NCI-H187 (cell line): ENCODE measurements at regions not wholly inside any gene's neighbourhood (a gene's known extent, or its start where the extent isn't known, plus 50 kb on each side); places are given as distances from the start of the nearest gene placed in this dataset.

Source experiments
- DNase-seq, 2 experiments: peaks; one replicate each; lab custom pipeline; 2025; lab: John Stamatoyannopoulos, UW

DNA sequence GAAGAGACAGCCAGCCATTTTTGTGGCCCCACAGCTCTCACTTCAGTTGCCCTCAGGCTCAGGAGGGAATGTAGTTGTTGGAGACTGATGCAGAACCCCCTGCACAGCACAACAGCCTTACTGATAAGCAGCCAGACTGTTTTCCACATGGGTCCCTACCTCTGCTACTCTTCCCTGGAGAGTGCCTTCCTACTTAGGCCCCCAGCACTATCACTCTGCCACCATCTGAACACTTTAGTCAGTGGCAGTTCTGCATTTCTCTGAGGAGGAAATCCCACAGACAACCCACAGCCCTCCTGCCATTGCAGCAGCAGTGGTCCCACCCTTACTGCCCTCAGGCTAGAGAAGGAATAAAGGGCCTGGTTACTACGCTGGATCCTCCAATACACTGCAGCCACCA lies 61.8 kb upstream of the PTPRD start:
- DNase-seq: no peak

DNA sequence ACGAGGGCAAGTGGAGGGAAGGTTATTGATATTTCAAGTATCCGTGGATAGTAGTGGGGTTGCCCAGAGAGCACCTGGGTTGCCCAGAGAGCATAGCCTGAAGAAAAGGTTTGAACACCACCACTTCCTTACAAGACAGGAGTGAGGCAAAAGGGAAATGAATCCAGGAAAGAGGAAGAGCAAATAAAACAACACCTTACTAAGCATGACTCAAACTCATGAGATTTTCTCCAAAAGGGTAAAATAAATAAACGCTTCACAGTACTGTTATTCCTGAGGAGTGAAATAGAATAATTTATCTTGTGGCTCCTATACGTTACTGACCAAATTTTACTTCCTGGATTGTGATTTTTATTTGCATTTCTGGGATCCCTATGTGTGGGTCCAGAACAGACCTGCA lies 65.2 kb upstream of the PTPRD start:
- DNase-seq: no peak

DNA sequence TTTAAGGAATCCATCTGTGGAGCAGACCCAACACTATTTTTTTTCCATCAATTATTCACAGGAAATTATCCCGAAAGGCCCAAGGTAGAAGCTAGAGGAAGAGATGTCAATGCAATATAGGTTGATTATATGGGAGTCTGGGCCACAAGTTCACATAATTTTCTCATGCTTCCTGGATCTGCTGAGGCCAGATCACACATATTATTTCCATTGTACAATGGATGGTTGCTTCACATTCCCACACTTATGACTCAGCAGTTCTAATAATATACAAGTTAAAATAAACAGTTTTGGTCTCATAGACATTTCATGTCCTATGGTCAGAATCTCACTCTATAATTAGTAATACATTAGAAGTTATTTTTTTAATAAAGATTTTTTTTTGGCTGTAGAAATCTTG lies 66.0 kb upstream of the PTPRD start:
- DNase-seq: no peak

GRCh38 chr9:10686943-10687342 lies 74.1 kb upstream of the PTPRD start:
- no peak for DNase-seq

DNA sequence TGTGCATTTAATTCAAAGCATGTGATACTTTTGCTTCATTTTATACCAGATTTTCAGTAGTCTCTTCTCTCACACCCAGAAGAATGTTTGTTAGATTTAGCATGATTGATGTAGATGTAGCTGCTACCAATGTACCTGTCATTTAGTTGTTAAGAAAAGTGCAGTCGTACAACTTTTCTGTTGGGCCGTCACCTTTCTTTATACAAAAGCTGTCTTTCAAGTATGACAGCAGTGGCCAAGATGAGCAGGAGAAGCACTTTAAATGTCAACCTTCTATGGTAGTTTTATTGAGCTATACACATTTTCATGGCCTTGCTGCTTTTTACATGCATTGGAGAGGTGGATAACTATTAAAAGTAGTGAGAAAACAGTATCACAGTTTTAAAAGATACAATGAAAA lies 77.7 kb upstream of the PTPRD start:
- no peak for DNase-seq

- DNase-seq: no peak
Observed at GRCh38 chr9:10697044-10697443, 84.2 kb upstream of the PTPRD start.

DNA sequence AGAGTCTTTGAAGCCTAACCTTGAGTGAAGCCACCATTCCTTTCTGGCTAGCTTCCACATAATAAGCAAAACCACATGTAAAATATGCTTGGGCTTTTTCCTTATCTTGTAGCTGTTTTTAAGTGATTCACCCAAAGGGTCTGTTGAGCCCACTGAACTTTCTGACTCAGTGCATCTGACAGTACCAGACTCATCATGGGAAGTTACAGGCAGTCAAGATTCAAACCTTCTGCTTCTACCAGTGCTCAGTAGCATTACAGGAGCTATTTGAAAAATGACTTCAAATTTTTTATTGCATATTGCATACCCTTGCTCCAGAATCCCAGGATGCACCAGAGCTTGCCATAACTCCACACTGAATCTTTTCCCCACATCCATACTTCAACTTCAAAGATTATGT lies 87.5 kb upstream of the PTPRD start:
- DNase-seq: no peak

DNA sequence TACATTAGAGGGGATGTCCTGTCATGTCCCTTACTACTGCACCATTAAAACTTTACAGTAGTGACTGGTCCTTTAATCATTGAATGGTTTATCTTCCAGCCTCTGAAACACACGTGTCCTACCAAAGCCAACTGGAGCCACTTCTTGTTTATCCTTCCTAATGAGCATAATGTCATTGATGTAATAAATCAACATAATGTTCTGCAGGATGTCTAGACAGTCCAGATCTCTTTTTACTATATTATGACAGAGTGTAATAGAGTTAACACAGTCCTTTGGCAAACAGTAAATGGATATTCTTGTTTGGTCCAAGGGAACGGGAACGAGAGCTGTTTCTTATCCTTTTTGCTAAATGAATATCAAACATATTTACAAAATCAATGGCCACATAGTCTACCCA lies 88.1 kb upstream of the PTPRD start:
- DNase-seq: no peak

GRCh38 chr9:10701906-10702305 lies 89.1 kb upstream of the PTPRD start:
- DNase-seq: no peak

DNA sequence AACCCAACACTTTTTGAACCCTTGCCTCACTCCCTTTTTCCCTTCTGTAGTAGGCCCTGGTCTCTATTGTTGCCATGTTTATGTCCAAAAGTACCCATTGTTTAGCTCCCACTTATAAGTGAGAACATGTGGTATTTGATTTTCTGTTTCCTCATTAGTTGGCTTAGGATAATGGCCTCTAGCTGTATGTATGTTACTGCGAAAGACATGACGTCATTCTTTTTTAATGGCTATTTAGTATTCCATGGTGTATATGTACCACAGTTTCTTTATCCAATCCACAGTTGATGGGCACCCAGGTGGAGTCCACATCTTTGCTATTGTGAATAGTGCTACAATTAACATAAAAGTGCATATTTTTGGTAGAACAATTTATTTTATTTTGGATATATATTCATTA lies 90.3 kb upstream of the PTPRD start:
- DNase-seq: no peak

DNA sequence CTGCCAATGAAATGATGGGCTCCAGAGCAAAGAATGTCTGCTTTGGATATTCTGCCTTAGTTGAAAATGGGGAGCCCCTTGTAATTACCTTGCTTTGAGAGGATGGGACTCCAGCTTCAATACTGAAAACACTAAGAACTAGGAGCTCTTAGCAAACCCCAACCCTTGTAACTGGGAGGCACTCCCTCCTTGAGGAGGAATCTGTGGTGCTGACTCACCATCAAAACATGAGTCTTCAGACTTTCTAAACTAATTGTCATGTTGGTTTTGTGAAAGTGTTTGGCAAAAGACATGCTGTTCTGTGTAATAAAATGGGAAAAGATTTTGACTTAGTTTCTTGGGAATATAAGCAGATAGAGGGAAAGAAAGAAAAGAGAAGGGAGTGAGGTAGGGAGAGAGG lies 91.9 kb upstream of the PTPRD start:
- DNase-seq: no peak

GRCh38 chr9:10705383-10705782 lies 92.6 kb upstream of the PTPRD start:
- DNase-seq: no peak

DNA sequence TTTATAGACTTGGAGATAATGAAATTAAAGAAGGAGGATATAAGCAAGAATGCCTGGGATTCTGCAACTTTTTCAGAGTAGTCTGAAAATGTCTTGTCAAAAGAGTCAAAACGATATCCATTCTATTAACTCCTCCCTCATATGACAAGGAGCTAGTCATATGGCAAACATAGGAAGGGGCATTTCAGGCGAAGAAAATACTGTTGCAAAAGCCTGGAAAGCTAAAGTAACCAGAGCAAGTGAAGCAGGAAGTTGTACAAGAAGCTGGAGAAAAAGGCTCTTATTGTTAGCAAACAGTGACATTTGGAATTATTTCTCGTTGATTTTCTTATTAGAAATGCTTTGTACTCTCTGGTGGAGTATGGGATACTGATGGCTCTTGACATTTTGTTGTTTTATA lies 94.0 kb upstream of the PTPRD start:
- DNase-seq: no peak

- DNase-seq: no peak
Observed at GRCh38 chr9:10721301-10721700, 108.5 kb upstream of the PTPRD start.

DNA sequence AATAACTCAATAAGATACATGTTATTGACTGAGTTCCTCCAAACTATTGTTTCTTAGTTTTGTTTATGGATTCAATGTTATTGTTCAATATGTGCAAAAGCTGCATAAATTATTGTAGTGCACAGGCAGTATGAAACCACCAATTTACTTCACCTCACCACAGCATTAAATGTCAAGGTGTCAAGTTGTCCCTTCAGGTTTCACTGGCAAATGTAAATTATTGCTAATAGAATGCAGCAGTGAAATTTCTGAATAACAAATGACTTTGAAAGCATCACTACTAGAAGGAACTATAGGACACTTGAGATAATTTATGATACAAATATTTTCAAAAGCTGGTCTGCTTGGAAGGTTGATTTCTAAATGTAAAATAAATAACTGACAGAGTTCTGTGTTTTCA lies 116.4 kb upstream of the PTPRD start:
- no peak for DNase-seq

- DNase-seq: no peak
Observed at GRCh38 chr9:10744669-10745068, 131.9 kb upstream of the PTPRD start.

GRCh38 chr9:10753474-10753873 lies 140.7 kb upstream of the PTPRD start:
- no peak for DNase-seq

GRCh38 chr9:10764481-10764880 lies 151.7 kb upstream of the PTPRD start:
- no peak for DNase-seq

DNA sequence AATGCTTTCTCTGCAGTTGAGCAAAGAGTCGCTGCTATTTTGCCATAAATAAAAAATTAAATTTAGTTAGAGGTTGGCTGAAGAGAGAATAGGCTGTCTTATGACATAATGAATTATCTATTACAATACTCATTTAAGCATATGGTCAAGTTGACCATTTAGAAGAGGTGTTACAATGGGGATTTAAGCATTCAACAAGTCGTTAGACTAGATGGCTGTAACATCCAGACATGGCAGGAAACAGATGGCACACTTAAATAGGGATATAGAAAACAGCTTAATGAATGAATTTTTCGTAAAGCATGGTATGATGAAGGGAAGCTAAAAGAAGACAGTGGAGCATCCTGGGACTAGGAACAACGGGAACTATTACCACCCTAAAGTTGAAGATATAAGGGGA lies 160.3 kb upstream of the PTPRD start:
- DNase-seq: no peak

DNA sequence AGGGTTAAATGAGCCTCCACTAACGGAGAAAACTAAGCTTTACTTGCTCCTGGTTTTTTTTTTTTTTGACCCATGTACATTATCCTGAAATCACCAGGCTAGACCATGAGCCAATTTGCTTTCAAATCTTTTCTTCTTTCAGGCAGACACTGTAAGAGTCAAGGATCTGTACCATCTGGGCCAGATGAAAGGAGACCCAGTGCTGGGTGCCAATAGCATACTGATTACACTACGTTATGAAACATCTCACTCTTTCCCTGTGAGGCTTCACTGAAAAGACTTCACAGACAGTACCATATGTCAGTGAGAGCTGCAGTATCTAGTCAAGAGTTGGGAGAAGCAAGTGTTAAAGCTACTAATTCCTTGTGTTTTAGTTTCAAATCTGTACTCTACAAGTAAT lies 161.2 kb upstream of the PTPRD start:
- no peak for DNase-seq

DNA sequence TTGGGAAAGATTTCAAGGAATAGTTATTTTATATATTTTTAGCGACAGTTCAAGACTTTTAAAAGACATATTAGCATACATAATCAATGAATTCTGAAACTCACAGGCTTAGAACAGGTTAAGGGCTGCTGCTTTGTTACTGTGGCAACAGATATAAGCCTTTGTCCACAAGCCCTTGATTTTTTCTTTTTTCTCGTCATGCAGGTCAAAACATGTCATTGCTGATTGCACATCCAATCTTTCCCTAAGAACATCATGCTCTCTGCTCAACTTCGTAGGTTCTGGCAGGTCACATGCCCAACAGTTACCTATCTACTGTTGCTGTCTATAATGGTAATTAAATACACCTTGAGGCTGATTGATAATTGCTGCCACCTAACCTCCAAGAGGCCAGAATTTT lies 172.5 kb upstream of the PTPRD start:
- DNase-seq: no peak

- DNase-seq: no peak
Observed at GRCh38 chr9:10793306-10793705, 180.5 kb upstream of the PTPRD start.

DNA sequence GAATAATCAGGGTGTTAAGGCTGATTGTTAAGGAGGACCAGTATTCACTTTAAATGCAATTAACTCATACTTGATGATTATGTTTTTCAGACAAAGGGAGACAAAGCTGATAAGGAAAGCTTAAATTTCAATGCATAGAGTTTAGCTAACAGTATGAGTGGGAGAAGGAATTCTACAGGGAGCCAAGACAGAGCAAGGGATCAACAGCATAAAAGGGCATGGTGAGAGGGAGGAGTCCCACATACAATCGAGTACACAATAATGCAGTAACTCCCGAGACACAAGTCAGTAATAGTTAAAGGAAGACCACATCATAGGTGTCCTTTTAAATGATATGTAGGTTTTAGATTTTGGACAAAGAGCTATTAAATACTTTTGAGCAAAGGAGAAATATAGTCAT lies 191.7 kb upstream of the PTPRD start:
- no peak for DNase-seq

DNA sequence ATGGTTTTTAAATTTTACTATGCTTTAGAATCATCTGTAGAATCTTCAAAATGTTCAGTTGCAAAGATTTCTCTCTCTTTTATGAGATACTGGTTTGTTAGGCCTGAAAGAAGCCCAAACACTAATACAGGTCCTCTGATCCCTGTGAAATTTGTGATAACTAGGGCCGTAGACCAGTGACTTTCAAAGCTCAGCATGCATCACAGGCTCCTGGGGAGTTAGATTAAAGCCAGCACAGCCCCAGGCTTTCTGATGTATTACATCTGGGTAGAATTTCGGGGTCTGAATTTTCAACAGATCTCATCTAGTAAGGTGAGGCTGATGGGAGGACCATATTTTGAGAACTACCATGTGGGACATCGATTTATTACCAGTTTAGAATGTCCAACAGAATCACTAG lies 194.1 kb upstream of the PTPRD start:
- no peak for DNase-seq

DNA sequence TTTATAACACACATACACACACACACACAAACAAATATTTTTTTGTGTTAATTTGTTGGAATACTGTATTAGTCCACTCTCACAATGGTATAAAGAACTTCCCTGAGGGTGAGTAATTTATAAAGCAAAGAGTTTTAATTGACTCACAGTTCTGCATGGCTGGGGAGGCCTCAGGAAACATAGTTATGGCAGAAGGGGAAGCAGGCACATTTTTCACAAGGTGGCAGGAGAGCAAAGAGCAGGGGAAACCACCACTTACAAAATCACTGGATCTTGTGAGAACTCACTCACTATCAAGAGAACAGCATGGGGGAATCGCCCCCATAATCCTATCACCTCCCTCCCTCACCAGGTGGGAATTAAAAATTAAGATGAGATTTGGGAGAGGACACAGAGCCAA lies 205.4 kb upstream of the PTPRD start:
- DNase-seq: no peak
